Globus pallidus (tissue), 1 donor: ENCODE measurements at regions not wholly inside any gene's neighbourhood (a gene's known extent, or its start where the extent isn't known, plus 50 kb on each side); places are given as distances from the start of the nearest gene placed in this dataset.

ENCODE experiments used
- DNase-seq: peaks from one replicate; pipeline ENCODE4 v3.0.0-alpha.2; 2015; ENCODE audit warnings: low spot score

GRCh38 chr20:10954137-10954840 is 280.5 kb upstream of the JAG1 start:
- no peak for DNase-seq

GRCh38 chr20:10954908-10955580 is 281.2 kb upstream of the JAG1 start:
- no peak for DNase-seq

- DNase-seq = no peak
These were observed 284.5 kb upstream of the JAG1 start for GRCh38 chr20:10958279-10958678.

- no peak for DNase-seq
These were observed 286.6 kb upstream of the JAG1 start for GRCh38 chr20:10960416-10960815.

GRCh38 chr20:10961651-10962288 is 288.0 kb upstream of the JAG1 start:
- DNase-seq = no peak

GRCh38 chr20:10962937-10963336 is 289.1 kb upstream of the JAG1 start:
- no peak for DNase-seq

GRCh38 chr20:10963717-10964266 is 290.0 kb upstream of the JAG1 start:
- no peak for DNase-seq

- DNase-seq = no peak
These were observed 292.2 kb upstream of the JAG1 start for GRCh38 chr20:10965936-10966470.

- no peak for DNase-seq
These were observed 296.3 kb upstream of the JAG1 start for GRCh38 chr20:10970109-10970508.

GRCh38 chr20:10971096-10971495 is 297.3 kb upstream of the JAG1 start:
- no peak for DNase-seq

GRCh38 chr20:10972219-10972860 is 298.5 kb upstream of the JAG1 start:
- no peak for DNase-seq

GRCh38 chr20:10976051-10976450 is 302.3 kb upstream of the JAG1 start:
- no peak for DNase-seq

- no peak for DNase-seq
These were observed 304.4 kb upstream of the JAG1 start for GRCh38 chr20:10978019-10978702.

GRCh38 chr20:10978713-10979112 is 304.9 kb upstream of the JAG1 start:
- peak; percentile 15 for DNase-seq

- no peak for DNase-seq
These were observed 308.9 kb upstream of the JAG1 start for GRCh38 chr20:10982692-10983091.

GRCh38 chr20:10984294-10984693 is 310.5 kb upstream of the JAG1 start:
- no peak for DNase-seq

GRCh38 chr20:10984913-10985312 is 311.1 kb upstream of the JAG1 start:
- no peak for DNase-seq

GRCh38 chr20:10985536-10985935 is 311.7 kb upstream of the JAG1 start:
- no peak for DNase-seq

- DNase-seq = no peak
These were observed 312.8 kb upstream of the JAG1 start for GRCh38 chr20:10986586-10986985.

GRCh38 chr20:10987651-10988383 is 314.0 kb upstream of the JAG1 start:
- DNase-seq = no peak
